ENCODE measurements at regions not wholly inside any gene's neighbourhood (a gene's known extent, or its start where the extent isn't known, plus 50 kb on each side); places are given as distances from the start of the nearest gene placed in this dataset.

DNA sequence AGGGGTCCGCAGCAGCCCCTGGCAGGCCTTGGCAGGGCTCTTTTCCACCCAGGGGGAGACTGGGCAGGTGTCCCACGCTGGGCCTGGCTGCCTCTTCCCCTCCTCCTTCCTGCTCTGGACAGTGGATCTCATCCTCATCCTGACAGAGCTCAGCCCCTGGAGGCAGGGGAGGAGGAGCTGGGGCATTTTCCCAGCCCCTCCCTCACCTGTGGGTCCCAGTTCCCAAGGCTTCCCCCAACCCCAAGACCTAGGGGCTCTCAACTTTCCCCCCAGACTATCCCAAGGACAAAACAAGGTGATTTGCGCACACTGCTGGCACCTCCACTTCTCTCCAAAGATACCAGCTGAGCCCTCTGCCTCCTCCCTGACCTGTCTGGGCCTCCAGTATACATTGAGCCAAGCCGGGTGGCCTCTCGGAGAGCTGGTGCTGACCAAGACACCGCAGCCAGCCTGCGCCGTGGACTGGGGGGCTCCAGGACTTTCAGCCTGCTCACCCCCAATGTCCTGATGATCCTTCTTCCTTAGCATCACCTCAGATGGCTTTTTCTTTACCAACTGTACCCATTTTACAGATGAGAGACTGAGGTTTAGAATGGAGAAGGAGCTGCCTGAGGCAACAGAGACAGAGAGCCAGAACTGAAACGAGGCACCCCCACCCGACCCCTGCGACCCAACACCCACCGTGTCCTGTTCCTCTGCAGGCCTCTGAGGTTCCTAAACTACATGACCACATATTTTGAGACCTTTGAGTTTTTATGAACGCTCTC is 126.6 kb downstream of the BARX1 start:
- no peak for TF ChIP-seq POLR2AphosphoS5 (IDR thresholded peaks at IDR 0.05; ENCODE audit: low read depth, low read length)
- TF ChIP-seq, protein P1, sequence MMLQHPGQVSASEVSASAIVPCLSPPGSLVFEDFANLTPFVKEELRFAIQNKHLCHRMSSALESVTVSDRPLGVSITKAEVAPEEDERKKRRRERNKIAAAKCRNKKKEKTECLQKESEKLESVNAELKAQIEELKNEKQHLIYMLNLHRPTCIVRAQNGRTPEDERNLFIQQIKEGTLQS (IDR thresholded peaks at IDR 0.05; ENCODE audit: insufficient read depth, low read depth, low read length) = no peak
- no peak for TF ChIP-seq EP300 (IDR thresholded peaks at IDR 0.05; ENCODE audit: borderline replicate concordance in 1 of 2, low read depth in 2 of 2, low read length in 2 of 2)
- no peak for TF ChIP-seq PHF8 (conservative IDR thresholded peaks at IDR 0.05; ENCODE audit: low read depth, low read length)
- no peak for TF ChIP-seq NRF1 (IDR thresholded peaks at IDR 0.05; ENCODE audit: low read depth, low read length)
- TF ChIP-seq CREB1 (IDR thresholded peaks at IDR 0.05) = no peak
- TF ChIP-seq POLR2A (IDR thresholded peaks at IDR 0.05; ENCODE audit: control extremely low read depth in 1 of 2, low read depth in 2 of 2, low read length in 2 of 2) = no peak
- TF ChIP-seq, protein P2, sequence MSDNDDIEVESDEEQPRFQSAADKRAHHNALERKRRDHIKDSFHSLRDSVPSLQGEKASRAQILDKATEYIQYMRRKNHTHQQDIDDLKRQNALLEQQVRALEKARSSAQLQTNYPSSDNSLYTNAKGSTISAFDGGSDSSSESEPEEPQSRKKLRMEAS (IDR thresholded peaks at IDR 0.05) = no peak
- no peak for TF ChIP-seq KDM1A (IDR thresholded peaks at IDR 0.05; ENCODE audit: borderline replicate concordance, low read length)
- TF ChIP-seq BACH1 (IDR thresholded peaks at IDR 0.05; ENCODE audit: low read length) = no peak
- TF ChIP-seq MAFK (IDR thresholded peaks at IDR 0.05; ENCODE audit: low read depth, low read length) = no peak
- TF ChIP-seq TEAD4 (IDR thresholded peaks at IDR 0.05; ENCODE audit: low read depth, low read length) = no peak
